ENCODE measurements at regions not wholly inside any gene's neighbourhood (a gene's known extent, or its start where the extent isn't known, plus 50 kb on each side); places are given as distances from the start of the nearest gene placed in this dataset.

- no peak overlapping the region for H3K9ac ChIP-seq (ENCODE audit: insufficient read depth in 1 of 2, low read length in 2 of 2)
- H3K36me3 ChIP-seq (ENCODE audit: control insufficient read depth in 4 of 4, insufficient read depth in 4 of 4, low read length in 4 of 4): no peaks in the 10 kb centered on the region
- H3K4me3 ChIP-seq: no peak overlapping the region
- H3K27ac ChIP-seq (ENCODE audit: low read depth in 1 of 2, low read length in 1 of 2): no peak overlapping the region
- ATAC-seq (ENCODE audit: insufficient read depth, low FRiP score) (no peak), DNase-seq (no peak)
- peaks cover 0 to 2% (median 0%) of the 10 kb centered on the region in 4 donors for H3K9me3 ChIP-seq (ENCODE audit: control insufficient read depth in 4 of 4, insufficient read depth in 3 of 4, low read length in 3 of 4)
- H3K27me3 ChIP-seq (ENCODE audit: control insufficient read depth in 3 of 3, insufficient read depth in 3 of 3, low read length in 2 of 3): no peaks in the 10 kb centered on the region
- TF ChIP-seq, protein P1, sequence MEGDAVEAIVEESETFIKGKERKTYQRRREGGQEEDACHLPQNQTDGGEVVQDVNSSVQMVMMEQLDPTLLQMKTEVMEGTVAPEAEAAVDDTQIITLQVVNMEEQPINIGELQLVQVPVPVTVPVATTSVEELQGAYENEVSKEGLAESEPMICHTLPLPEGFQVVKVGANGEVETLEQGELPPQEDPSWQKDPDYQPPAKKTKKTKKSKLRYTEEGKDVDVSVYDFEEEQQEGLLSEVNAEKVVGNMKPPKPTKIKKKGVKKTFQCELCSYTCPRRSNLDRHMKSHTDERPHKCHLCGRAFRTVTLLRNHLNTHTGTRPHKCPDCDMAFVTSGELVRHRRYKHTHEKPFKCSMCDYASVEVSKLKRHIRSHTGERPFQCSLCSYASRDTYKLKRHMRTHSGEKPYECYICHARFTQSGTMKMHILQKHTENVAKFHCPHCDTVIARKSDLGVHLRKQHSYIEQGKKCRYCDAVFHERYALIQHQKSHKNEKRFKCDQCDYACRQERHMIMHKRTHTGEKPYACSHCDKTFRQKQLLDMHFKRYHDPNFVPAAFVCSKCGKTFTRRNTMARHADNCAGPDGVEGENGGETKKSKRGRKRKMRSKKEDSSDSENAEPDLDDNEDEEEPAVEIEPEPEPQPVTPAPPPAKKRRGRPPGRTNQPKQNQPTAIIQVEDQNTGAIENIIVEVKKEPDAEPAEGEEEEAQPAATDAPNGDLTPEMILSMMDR (IDR thresholded peaks at IDR 0.05; ENCODE audit: control extremely low read depth, extremely low read depth): no peak
- H3K4me1 ChIP-seq (ENCODE audit: control insufficient read depth in 5 of 5, insufficient read depth in 5 of 5, low read length in 5 of 5): no peaks in the 10 kb centered on the region
- WGBS, 2 donors: 77 to 88% methylated on average over 3 of the region's 3 CpGs
These were observed 209.1 kb downstream of the NAF1 start for GRCh38 chr4:162957521-162958143.

GRCh38 chr4:162954976-162955375 is 211.7 kb downstream of the NAF1 start:
- no peaks in the 10 kb centered on the region for H3K27me3 ChIP-seq (ENCODE audit: control insufficient read depth in 3 of 3, insufficient read depth in 3 of 3, low read length in 2 of 3)
- H3K9me3 ChIP-seq (ENCODE audit: control insufficient read depth in 4 of 4, insufficient read depth in 3 of 4, low read length in 3 of 4): peaks cover 0 to 2% (median 0%) of the 10 kb centered on the region in 4 donors
- DNase-seq (no peak), ATAC-seq (ENCODE audit: insufficient read depth, low FRiP score) (no peak)
- H3K4me3 ChIP-seq: no peak overlapping the region
- WGBS, 2 donors: 96% methylated on average over 2 of the region's 2 CpGs
- H3K36me3 ChIP-seq (ENCODE audit: control insufficient read depth in 4 of 4, insufficient read depth in 4 of 4, low read length in 4 of 4): no peaks in the 10 kb centered on the region
- TF ChIP-seq, protein P1 (IDR thresholded peaks at IDR 0.05; ENCODE audit: control extremely low read depth, extremely low read depth): no peak
- no peak overlapping the region for H3K27ac ChIP-seq (ENCODE audit: low read depth in 1 of 2, low read length in 1 of 2)
- no peaks in the 10 kb centered on the region for H3K4me1 ChIP-seq (ENCODE audit: control insufficient read depth in 5 of 5, insufficient read depth in 5 of 5, low read length in 5 of 5)
- no peak overlapping the region for H3K9ac ChIP-seq (ENCODE audit: insufficient read depth in 1 of 2, low read length in 2 of 2)

DNA sequence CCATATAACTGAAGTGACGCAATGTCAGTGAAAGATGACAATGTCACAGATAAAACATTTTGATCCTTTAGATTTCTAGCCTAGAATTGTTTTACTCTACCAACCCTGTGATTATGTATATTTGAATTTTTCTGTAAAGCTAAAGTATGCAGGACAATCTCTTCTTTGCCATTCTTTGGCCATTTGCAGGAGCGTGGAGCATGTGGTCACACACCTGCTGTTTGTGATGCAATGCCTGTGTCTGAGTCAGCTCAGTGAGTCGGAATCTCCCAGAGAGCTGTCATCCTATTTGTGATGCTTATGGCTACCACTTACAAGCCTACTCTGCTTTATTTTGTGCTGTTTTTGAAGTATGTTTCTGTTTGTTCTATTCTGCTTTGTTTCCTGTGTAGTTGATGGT is 214.5 kb downstream of the NAF1 start:
- WGBS, 2 donors: 78 to 91% methylated on average over 3 of the region's 3 CpGs
- peaks cover 0 to 2% (median 0%) of the 10 kb centered on the region in 4 donors for H3K9me3 ChIP-seq (ENCODE audit: control insufficient read depth in 4 of 4, insufficient read depth in 3 of 4, low read length in 3 of 4)
- ATAC-seq (ENCODE audit: insufficient read depth, low FRiP score) (no peak), DNase-seq (no peak)
- no peaks in the 10 kb centered on the region for H3K36me3 ChIP-seq (ENCODE audit: control insufficient read depth in 4 of 4, insufficient read depth in 4 of 4, low read length in 4 of 4)
- TF ChIP-seq, protein P1 (IDR thresholded peaks at IDR 0.05; ENCODE audit: control extremely low read depth, extremely low read depth): no peak
- H3K4me1 ChIP-seq (ENCODE audit: control insufficient read depth in 5 of 5, insufficient read depth in 5 of 5, low read length in 5 of 5): no peaks in the 10 kb centered on the region
- H3K4me3 ChIP-seq: no peak overlapping the region
- H3K27ac ChIP-seq (ENCODE audit: low read depth in 1 of 2, low read length in 1 of 2): no peak overlapping the region
- no peaks in the 10 kb centered on the region for H3K27me3 ChIP-seq (ENCODE audit: control insufficient read depth in 3 of 3, insufficient read depth in 3 of 3, low read length in 2 of 3)
- H3K9ac ChIP-seq (ENCODE audit: insufficient read depth in 1 of 2, low read length in 2 of 2): no peak overlapping the region

GRCh38 chr4:162945713-162946112 is 221.0 kb downstream of the NAF1 start:
- no peak overlapping the region for H3K27ac ChIP-seq (ENCODE audit: low read depth in 1 of 2, low read length in 1 of 2)
- H3K4me1 ChIP-seq (ENCODE audit: control insufficient read depth in 5 of 5, insufficient read depth in 5 of 5, low read length in 5 of 5): no peaks in the 10 kb centered on the region
- ATAC-seq (ENCODE audit: insufficient read depth, low FRiP score) (no peak), DNase-seq (no peak)
- H3K4me3 ChIP-seq: no peak overlapping the region
- no peak overlapping the region for H3K9ac ChIP-seq (ENCODE audit: insufficient read depth in 1 of 2, low read length in 2 of 2)
- H3K27me3 ChIP-seq (ENCODE audit: control insufficient read depth in 3 of 3, insufficient read depth in 3 of 3, low read length in 2 of 3): no peaks in the 10 kb centered on the region
- TF ChIP-seq, protein P1 (IDR thresholded peaks at IDR 0.05; ENCODE audit: control extremely low read depth, extremely low read depth): no peak
- no peaks in the 10 kb centered on the region for H3K36me3 ChIP-seq (ENCODE audit: control insufficient read depth in 4 of 4, insufficient read depth in 4 of 4, low read length in 4 of 4)
- H3K9me3 ChIP-seq (ENCODE audit: control insufficient read depth in 4 of 4, insufficient read depth in 3 of 4, low read length in 3 of 4): no peaks in the 10 kb centered on the region

Measured in lung (tissue), 11 donors.